ENCODE measurements at regions not wholly inside any gene's neighbourhood (a gene's known extent, or its start where the extent isn't known, plus 50 kb on each side); places are given as distances from the start of the nearest gene placed in this dataset.

DNA sequence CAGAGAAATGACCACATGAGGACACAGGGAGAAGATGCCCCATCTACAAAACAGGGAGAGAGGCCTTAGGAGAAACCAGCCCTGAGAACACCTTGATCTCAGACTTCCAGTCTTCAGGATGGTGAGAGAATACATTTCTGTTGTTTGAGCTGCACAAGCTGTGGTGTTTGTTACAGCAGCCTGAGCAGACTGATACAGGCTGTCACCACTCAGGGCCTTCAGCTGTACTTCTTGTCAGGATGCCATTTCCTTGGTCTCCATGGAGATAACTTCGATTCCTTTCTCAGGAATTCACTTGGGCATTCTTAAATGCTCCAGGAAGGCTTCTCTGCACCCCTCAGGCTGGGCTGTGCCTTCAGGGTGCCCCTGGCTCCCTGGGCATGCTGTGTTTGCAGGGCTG is 85.7 kb upstream of the IGFBP3 start:
- ChIA-PET CTCF (no interaction called here), POLR2A (no interaction called here), RAD21 (ENCODE audit: low non-redundant PET in 1 of 2, low total read pairs in 2 of 2, uncharacterized antibody in 2 of 2, unreplicated experiment in 2 of 2) (no interaction called here)
- intact Hi-C loops (cut with micrococcal nuclease) = no loop called here
- Histone ChIP-seq H3K9me3 (ENCODE audit: control insufficient read depth in 1 of 2, insufficient read depth in 1 of 2, low read depth in 1 of 2, low read length in 2 of 2) (no peaks in the 10 kb centered on the region), H3K4me1 (ENCODE audit: control insufficient read depth in 1 of 2, insufficient read depth in 2 of 2, low read length in 2 of 2) (peaks cover 0 to 14% of the 10 kb centered on the region in 2 experiments; a peak in 2 of 4 replicates), H2AFZ (ENCODE audit: low read depth, low read length, poor library complexity, severe bottlenecking) (no peak overlapping the region), H3K27me3 (ENCODE audit: insufficient read depth, low read length) (no peaks in the 10 kb centered on the region), H3K36me3 (ENCODE audit: control insufficient read depth in 1 of 2, insufficient read depth in 2 of 2, low read length in 2 of 2) (no peaks in the 10 kb centered on the region), H3K9me2 (ENCODE audit: insufficient read depth) (no peaks in the 10 kb centered on the region), H3K4me3 (replicated peaks in 1 of 2; ENCODE audit: low read depth in 1 of 2, low read length in 2 of 2) (no peak overlapping the region), H3K27ac (ENCODE audit: low read depth, low read length) (no peak overlapping the region), H3K79me2 (ENCODE audit: insufficient read depth, low read length) (no peaks in the 10 kb centered on the region), H3K9ac (ENCODE audit: low read length) (no peak overlapping the region), H3K4me2 (ENCODE audit: low read length) (no peak overlapping the region), H4K20me1 (ENCODE audit: insufficient read depth) (no peaks in the 10 kb centered on the region)
- ATAC-seq (no peak), DNase-seq (ENCODE audit: low read depth, low spot score) (no peak)
- TF ChIP-seq YY1 (IDR thresholded peaks at IDR 0.05; ENCODE audit: extremely low read depth, insufficient replicate concordance, low read depth, low read length) = no peak
- no peak for TF ChIP-seq EZH2phosphoT487 (IDR thresholded peaks at IDR 0.05; ENCODE audit: borderline replicate concordance)
- TF ChIP-seq, protein P1, sequence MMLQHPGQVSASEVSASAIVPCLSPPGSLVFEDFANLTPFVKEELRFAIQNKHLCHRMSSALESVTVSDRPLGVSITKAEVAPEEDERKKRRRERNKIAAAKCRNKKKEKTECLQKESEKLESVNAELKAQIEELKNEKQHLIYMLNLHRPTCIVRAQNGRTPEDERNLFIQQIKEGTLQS (IDR thresholded peaks at IDR 0.05) = no peak
- TF ChIP-seq EZH2 (IDR thresholded peaks at IDR 0.05) = no peak
- no peak for TF ChIP-seq CEBPB (IDR thresholded peaks at IDR 0.05; ENCODE audit: low read depth)
- TF ChIP-seq, protein P2, sequence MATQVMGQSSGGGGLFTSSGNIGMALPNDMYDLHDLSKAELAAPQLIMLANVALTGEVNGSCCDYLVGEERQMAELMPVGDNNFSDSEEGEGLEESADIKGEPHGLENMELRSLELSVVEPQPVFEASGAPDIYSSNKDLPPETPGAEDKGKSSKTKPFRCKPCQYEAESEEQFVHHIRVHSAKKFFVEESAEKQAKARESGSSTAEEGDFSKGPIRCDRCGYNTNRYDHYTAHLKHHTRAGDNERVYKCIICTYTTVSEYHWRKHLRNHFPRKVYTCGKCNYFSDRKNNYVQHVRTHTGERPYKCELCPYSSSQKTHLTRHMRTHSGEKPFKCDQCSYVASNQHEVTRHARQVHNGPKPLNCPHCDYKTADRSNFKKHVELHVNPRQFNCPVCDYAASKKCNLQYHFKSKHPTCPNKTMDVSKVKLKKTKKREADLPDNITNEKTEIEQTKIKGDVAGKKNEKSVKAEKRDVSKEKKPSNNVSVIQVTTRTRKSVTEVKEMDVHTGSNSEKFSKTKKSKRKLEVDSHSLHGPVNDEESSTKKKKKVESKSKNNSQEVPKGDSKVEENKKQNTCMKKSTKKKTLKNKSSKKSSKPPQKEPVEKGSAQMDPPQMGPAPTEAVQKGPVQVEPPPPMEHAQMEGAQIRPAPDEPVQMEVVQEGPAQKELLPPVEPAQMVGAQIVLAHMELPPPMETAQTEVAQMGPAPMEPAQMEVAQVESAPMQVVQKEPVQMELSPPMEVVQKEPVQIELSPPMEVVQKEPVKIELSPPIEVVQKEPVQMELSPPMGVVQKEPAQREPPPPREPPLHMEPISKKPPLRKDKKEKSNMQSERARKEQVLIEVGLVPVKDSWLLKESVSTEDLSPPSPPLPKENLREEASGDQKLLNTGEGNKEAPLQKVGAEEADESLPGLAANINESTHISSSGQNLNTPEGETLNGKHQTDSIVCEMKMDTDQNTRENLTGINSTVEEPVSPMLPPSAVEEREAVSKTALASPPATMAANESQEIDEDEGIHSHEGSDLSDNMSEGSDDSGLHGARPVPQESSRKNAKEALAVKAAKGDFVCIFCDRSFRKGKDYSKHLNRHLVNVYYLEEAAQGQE (IDR thresholded peaks at IDR 0.05; ENCODE audit: low read depth) = no peak
- no TSS peak for BruUV-seq (replicated peaks)

DNA sequence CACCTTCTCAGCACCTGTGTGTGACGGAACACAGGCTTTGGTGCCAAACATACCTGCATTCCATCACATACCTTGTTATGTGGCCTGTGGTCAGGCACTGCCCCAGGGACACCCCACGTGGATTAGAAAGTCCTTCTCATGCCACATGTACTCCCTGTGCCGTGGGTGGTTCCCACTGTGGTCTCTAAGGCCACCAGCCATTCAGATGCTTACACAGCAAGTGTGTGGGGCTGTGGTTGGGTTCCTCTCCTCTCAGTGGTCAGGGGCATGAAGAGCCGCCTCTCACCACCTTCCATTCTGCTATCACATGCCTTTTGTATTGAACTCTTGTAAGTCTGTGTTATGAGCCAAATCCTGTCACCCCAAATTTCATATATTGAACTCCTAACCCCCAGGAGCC is 85.1 kb upstream of the IGFBP3 start:
- no peaks in the 10 kb centered on the region for H3K9me2 ChIP-seq (ENCODE audit: insufficient read depth)
- H3K79me2 ChIP-seq (ENCODE audit: insufficient read depth, low read length) = no peaks in the 10 kb centered on the region
- ChIA-PET POLR2A (no interaction called here), CTCF (no interaction called here), RAD21 (ENCODE audit: low non-redundant PET in 1 of 2, low total read pairs in 2 of 2, uncharacterized antibody in 2 of 2, unreplicated experiment in 2 of 2) (no interaction called here)
- no peaks in the 10 kb centered on the region for H3K36me3 ChIP-seq (ENCODE audit: control insufficient read depth in 1 of 2, insufficient read depth in 2 of 2, low read length in 2 of 2)
- no peaks in the 10 kb centered on the region for H3K27me3 ChIP-seq (ENCODE audit: insufficient read depth, low read length)
- H2AFZ ChIP-seq (ENCODE audit: low read depth, low read length, poor library complexity, severe bottlenecking) = no peak overlapping the region
- no peaks in the 10 kb centered on the region for H4K20me1 ChIP-seq (ENCODE audit: insufficient read depth)
- no peaks in the 10 kb centered on the region for H3K9me3 ChIP-seq (ENCODE audit: control insufficient read depth in 1 of 2, insufficient read depth in 1 of 2, low read depth in 1 of 2, low read length in 2 of 2)
- H3K27ac ChIP-seq (ENCODE audit: low read depth, low read length) = no peak overlapping the region
- H3K9ac ChIP-seq (ENCODE audit: low read length) = no peak overlapping the region
- no peak overlapping the region for H3K4me2 ChIP-seq (ENCODE audit: low read length)
- no peak for TF ChIP-seq CBX3 (IDR thresholded peaks at IDR 0.05; ENCODE audit: low read depth)
- TF ChIP-seq, protein P3, sequence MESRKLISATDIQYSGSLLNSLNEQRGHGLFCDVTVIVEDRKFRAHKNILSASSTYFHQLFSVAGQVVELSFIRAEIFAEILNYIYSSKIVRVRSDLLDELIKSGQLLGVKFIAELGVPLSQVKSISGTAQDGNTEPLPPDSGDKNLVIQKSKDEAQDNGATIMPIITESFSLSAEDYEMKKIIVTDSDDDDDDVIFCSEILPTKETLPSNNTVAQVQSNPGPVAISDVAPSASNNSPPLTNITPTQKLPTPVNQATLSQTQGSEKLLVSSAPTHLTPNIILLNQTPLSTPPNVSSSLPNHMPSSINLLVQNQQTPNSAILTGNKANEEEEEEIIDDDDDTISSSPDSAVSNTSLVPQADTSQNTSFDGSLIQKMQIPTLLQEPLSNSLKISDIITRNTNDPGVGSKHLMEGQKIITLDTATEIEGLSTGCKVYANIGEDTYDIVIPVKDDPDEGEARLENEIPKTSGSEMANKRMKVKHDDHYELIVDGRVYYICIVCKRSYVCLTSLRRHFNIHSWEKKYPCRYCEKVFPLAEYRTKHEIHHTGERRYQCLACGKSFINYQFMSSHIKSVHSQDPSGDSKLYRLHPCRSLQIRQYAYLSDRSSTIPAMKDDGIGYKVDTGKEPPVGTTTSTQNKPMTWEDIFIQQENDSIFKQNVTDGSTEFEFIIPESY (IDR thresholded peaks at IDR 0.05; ENCODE audit: extremely low read depth, insufficient replicate concordance, low read length) = no peak
- TF ChIP-seq SIN3A (IDR thresholded peaks at IDR 0.05; ENCODE audit: low read depth) = no peak
- TF ChIP-seq POLR2AphosphoS5 (IDR thresholded peaks at IDR 0.05; ENCODE audit: low read depth, low read length) = no peak
- no peak for TF ChIP-seq ELF1 (IDR thresholded peaks at IDR 0.05; ENCODE audit: borderline replicate concordance, low read depth)
- no peak for TF ChIP-seq EZH2phosphoT487 (IDR thresholded peaks at IDR 0.05; ENCODE audit: borderline replicate concordance)
- TF ChIP-seq ZNF274 (IDR thresholded peaks at IDR 0.05; ENCODE audit: low read depth, low read length) = no peak
- intact Hi-C loops (cut with micrococcal nuclease) = no loop called here
- H3K4me1 ChIP-seq (ENCODE audit: control insufficient read depth in 1 of 2, insufficient read depth in 2 of 2, low read length in 2 of 2) = peaks cover 0 to 14% of the 10 kb centered on the region in 2 experiments; a peak in 2 of 4 replicates
- BruUV-seq (replicated peaks) = no TSS peak
- no peak overlapping the region for H3K4me3 ChIP-seq (replicated peaks in 1 of 2; ENCODE audit: low read depth in 1 of 2, low read length in 2 of 2)
- DNase-seq (ENCODE audit: low read depth, low spot score) (no peak), ATAC-seq (no peak)
